ENCODE measurements at regions not wholly inside any gene's neighbourhood (a gene's known extent, or its start where the extent isn't known, plus 50 kb on each side); places are given as distances from the start of the nearest gene placed in this dataset.

DNA sequence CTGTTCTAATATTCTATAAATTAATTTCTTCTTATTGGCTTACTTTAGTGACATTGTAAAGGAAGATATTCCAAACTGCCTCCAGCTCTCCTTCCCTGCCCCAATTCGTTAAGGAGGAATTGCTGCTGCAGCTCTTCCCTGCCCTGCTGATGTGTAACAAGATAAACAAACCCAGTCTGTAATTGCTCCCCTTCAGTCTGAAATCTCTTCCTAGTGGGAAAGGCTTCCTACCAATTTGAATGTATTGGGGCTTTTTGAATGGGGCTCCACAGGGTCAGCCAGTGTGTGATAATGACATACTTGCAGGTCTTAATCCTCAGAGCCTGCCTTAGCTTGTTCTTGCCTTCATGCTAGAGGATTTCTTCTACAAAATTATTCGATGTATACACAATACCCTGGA lies 849.9 kb upstream of the GHITM start:
- Mint-ChIP-seq H3K36me3 (ENCODE audit: insufficient read depth) (no peaks in the 10 kb centered on the region), H3K27me3 (no peaks in the 10 kb centered on the region), H3K4me3 (no peak overlapping the region), H3K27ac (no peak overlapping the region), H3K9me3 (peaks cover 5 to 7% of the 10 kb centered on the region in 2 donors), H3K4me1 (ENCODE audit: low read depth in 2 of 2) (no peaks in the 10 kb centered on the region)
- no peak for DNase-seq
- ATAC-seq (replicated peaks) = no peak

DNA sequence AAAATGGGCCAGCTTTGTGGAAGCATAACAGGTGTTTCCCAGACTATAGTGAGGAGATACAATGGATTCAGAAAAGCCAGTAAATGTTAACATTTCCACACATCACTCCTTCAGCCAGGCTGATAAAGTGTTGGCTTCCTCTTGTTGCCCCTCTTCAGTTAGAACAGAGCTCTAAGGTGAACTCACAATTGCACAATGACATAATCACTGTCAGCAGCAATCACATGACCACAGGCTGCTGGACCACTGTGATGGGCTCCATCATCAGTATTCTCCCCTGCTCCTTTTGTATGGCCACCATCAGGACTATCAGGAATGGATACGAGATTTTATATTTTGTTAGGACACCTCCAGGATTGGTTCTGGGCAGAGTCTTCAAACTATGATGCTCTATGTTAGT lies 849.4 kb upstream of the GHITM start:
- H3K27me3 Mint-ChIP-seq = no peaks in the 10 kb centered on the region
- no peak for ATAC-seq (replicated peaks)
- H3K36me3 Mint-ChIP-seq (ENCODE audit: insufficient read depth) = no peaks in the 10 kb centered on the region
- H3K4me3 Mint-ChIP-seq = no peak overlapping the region
- no peak overlapping the region for H3K27ac Mint-ChIP-seq
- H3K9me3 Mint-ChIP-seq = peaks cover 6 to 7% of the 10 kb centered on the region in 2 donors
- H3K4me1 Mint-ChIP-seq (ENCODE audit: low read depth in 2 of 2) = no peaks in the 10 kb centered on the region
- DNase-seq = no peak

DNA sequence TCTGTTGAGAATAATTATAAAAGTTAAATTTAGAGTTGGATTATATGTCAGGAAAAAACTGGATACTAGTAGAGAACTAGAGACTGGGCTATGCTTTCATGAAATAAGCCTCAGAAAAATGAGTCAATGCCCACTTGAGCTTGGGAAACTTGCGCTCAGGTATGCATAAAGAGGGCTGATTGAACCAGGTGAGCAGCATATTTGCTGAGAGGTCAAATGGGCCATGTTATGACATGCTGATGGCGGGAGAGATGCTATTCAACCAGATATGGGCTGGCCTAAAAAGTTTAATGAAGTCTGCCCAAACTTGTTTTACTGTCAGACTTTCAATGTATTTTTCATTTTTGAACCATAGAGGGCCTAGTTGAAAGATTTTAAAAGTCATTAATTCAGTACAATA lies 837.6 kb upstream of the GHITM start:
- DNase-seq (no peak), ATAC-seq (replicated peaks) (no peak)
- H3K4me3 Mint-ChIP-seq = no peak overlapping the region
- H3K9me3 Mint-ChIP-seq = peaks cover 0 to 6% of the 10 kb centered on the region in 2 donors
- no peaks in the 10 kb centered on the region for H3K27me3 Mint-ChIP-seq
- H3K36me3 Mint-ChIP-seq (ENCODE audit: insufficient read depth) = no peaks in the 10 kb centered on the region
- no peak overlapping the region for H3K27ac Mint-ChIP-seq
- no peaks in the 10 kb centered on the region for H3K4me1 Mint-ChIP-seq (ENCODE audit: low read depth in 2 of 2)

DNA sequence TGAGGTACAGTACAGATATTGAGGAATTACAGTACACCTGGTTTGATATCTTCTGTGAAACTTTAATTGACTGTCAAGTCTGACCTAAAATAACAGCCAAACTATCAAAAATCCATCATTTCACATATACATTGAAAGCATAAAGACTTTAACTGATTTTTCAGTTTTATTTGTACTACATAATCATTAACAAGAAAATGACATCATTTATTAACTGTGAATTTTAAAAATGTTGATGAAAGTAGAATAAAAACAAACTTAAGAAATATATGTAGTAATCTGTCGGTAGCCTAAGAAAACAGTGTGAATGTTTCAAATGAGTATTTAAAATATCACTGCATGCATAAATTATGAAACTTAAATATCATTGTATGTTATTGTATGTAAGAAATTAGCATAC lies 836.7 kb upstream of the GHITM start:
- DNase-seq (no peak), ATAC-seq (replicated peaks) (no peak)
- Mint-ChIP-seq H3K27me3 (no peaks in the 10 kb centered on the region), H3K4me1 (ENCODE audit: low read depth in 2 of 2) (no peaks in the 10 kb centered on the region), H3K9me3 (peaks cover 0 to 6% of the 10 kb centered on the region in 2 donors), H3K36me3 (ENCODE audit: insufficient read depth) (no peaks in the 10 kb centered on the region), H3K27ac (no peak overlapping the region), H3K4me3 (no peak overlapping the region)

DNA sequence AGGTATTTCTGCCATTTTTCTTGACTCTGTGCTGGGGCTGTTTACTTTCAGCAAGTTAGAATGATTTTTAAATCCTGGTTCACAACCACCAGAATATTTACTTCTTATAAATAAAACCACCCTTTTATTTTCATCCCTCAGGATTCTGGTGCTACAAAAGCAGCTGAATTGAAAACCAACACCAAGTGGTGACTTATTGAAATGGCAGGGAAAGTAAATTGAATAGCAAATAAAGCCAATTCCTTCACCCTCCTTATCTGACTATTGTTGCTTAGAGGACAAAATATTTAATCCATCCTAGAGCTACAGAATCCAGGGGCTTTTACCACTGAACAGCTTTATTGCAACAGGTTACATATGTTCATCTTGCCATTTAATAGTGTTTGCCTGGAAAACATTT lies 828.6 kb upstream of the GHITM start:
- H3K9me3 Mint-ChIP-seq = peaks cover 11 to 16% of the 10 kb centered on the region in 2 donors
- H3K4me1 Mint-ChIP-seq (ENCODE audit: low read depth in 2 of 2) = no peaks in the 10 kb centered on the region
- no peaks in the 10 kb centered on the region for H3K27me3 Mint-ChIP-seq
- H3K4me3 Mint-ChIP-seq = no peak overlapping the region
- H3K36me3 Mint-ChIP-seq (ENCODE audit: insufficient read depth) = no peaks in the 10 kb centered on the region
- ATAC-seq (replicated peaks) (no peak), DNase-seq (no peak)
- no peak overlapping the region for H3K27ac Mint-ChIP-seq

DNA sequence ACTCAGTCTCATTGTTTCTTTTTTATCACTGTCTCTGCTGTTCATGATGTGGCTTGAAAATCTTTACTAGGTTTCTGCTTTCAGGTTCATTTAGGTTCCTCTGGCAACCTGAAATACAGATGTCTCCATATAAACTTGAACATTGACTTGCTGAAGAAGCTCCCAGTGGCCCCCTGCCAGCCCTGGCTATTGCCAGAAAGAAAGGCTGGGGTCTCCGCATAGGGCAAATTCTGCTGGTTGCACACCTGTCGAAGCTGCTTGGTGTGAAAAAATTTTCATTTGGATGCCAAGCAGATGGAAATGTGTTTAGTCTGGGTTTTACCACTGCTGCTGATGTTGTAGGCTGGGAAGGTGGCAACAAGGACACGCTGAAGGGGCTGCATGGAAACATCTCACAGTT lies 826.7 kb upstream of the GHITM start:
- no peak overlapping the region for H3K4me3 Mint-ChIP-seq
- no peaks in the 10 kb centered on the region for H3K27me3 Mint-ChIP-seq
- ATAC-seq (replicated peaks) = no peak
- no peak for DNase-seq
- H3K9me3 Mint-ChIP-seq = peaks cover 11 to 17% of the 10 kb centered on the region in 2 donors
- no peaks in the 10 kb centered on the region for H3K4me1 Mint-ChIP-seq (ENCODE audit: low read depth in 2 of 2)
- H3K36me3 Mint-ChIP-seq (ENCODE audit: insufficient read depth) = no peaks in the 10 kb centered on the region
- no peak overlapping the region for H3K27ac Mint-ChIP-seq

DNA sequence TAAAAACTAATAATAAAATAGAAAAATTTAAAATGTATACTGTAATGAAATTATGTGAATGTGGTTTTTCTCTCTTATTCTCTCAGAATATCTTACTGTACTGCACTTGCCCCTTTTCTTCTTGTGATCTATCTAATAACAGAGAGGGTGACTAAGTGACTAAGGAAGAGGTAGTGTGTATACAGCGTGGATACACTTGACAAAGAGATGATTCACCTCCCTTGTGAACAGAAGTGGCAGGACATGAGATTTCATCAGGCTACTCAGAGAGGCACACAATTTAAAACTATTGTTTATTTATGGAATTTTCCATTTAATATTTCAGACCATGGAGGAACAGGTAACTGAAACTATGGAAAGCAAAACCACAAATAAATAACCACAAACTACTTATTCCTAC lies 806.6 kb upstream of the GHITM start:
- Mint-ChIP-seq H3K4me3 (no peak overlapping the region), H3K4me1 (ENCODE audit: low read depth in 2 of 2) (no peaks in the 10 kb centered on the region), H3K36me3 (ENCODE audit: insufficient read depth) (no peaks in the 10 kb centered on the region), H3K27ac (no peak overlapping the region), H3K9me3 (peaks cover 6 to 7% of the 10 kb centered on the region in 2 donors), H3K27me3 (no peaks in the 10 kb centered on the region)
- DNase-seq = no peak
- ATAC-seq (replicated peaks) = no peak

DNA sequence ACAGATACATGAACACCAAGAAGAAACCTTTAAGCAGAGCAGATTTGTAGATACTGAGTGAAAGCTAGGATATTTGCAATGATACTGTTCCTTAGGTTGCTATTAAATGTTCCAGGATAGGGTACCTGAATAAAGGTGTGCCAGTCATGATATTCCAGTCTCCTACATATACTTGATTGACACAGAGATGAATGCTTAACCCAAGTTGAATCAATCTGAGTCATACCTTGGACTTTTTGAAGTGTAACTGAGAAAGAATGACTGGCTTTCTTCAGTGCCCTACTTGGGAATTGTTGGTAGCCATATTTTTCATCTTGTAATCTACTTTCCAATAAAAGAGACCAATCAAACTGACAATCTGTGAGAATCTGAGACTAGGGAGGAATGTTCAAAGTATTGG lies 805.7 kb upstream of the GHITM start:
- Mint-ChIP-seq H3K27ac (no peak overlapping the region), H3K4me1 (ENCODE audit: low read depth in 2 of 2) (no peaks in the 10 kb centered on the region)
- no peak for ATAC-seq (replicated peaks)

DNA sequence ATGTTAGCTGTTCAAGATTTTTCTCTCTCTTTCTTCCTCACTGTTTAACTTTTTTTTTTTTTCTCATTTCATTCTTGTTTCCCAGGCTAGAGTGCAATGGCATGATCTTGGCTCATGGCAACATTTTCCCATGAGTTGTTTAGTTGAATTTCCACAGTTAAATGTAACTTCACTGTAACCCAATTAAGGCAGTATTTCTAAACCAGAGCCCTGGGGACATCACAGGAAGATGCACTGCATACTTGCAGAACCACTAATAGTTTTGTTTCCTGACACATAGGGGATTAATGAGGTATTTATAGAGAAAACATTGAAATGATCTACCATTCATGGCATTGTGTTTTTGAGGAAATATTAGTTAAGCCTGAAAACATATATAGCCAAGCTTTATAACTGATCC lies 795.6 kb upstream of the GHITM start:
- ATAC-seq (replicated peaks) (no peak), DNase-seq (no peak)
- H3K9me3 Mint-ChIP-seq = peaks cover 3 to 11% of the 10 kb centered on the region in 2 donors
- H3K27me3 Mint-ChIP-seq = no peaks in the 10 kb centered on the region
- no peak overlapping the region for H3K27ac Mint-ChIP-seq
- H3K36me3 Mint-ChIP-seq (ENCODE audit: insufficient read depth) = peaks cover 2% of the 10 kb centered on the region
- H3K4me1 Mint-ChIP-seq (ENCODE audit: low read depth in 2 of 2) = no peaks in the 10 kb centered on the region
- no peak overlapping the region for H3K4me3 Mint-ChIP-seq

More for the DNA sequence above, 805.7 kb upstream of the GHITM start:
- Mint-ChIP-seq H3K4me3 (no peak overlapping the region), H3K36me3 (ENCODE audit: insufficient read depth) (no peaks in the 10 kb centered on the region), H3K9me3 (peaks cover 6 to 7% of the 10 kb centered on the region in 2 donors), H3K27me3 (no peaks in the 10 kb centered on the region)
- no peak for DNase-seq

DNA sequence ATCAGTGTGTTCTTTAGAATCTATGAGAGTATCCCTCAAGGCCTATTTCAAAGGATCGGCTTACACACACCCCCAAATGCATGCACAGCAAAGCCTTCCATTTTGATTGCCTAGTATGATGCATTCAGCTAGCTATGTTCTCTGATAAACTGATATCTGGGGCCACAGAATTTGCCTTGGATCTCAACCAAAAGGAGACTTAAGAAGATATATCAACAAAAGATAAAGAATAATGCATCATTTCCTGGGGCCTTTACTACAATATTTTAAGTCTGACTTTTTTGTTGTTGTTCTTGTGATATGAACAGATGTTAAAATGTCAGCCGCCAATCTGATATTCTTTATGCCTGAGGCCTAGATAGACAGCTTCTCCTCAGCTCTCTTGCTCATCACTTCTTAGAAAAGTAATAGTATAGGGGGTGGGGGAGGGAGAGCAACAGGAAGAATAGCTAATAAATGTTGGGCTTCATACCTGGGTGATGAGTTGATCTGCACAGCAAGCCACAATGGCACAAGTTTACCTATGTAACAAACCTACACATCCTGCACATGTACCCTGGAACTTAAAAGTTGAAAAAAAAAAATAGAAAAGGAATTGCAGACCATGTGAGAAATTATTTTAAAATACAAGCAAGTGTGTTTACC lies 792.9 kb upstream of the GHITM start:
- no peak for ATAC-seq (replicated peaks)
- no peaks in the 10 kb centered on the region for H3K4me1 Mint-ChIP-seq (ENCODE audit: low read depth in 2 of 2)
- DNase-seq = no peak
- H3K4me3 Mint-ChIP-seq = no peak overlapping the region
- peaks cover 2% of the 10 kb centered on the region for H3K36me3 Mint-ChIP-seq (ENCODE audit: insufficient read depth)
- no peak overlapping the region for H3K27ac Mint-ChIP-seq
- peaks cover under 1 to 7% of the 10 kb centered on the region in 2 donors for H3K9me3 Mint-ChIP-seq
- H3K27me3 Mint-ChIP-seq = no peaks in the 10 kb centered on the region

DNA sequence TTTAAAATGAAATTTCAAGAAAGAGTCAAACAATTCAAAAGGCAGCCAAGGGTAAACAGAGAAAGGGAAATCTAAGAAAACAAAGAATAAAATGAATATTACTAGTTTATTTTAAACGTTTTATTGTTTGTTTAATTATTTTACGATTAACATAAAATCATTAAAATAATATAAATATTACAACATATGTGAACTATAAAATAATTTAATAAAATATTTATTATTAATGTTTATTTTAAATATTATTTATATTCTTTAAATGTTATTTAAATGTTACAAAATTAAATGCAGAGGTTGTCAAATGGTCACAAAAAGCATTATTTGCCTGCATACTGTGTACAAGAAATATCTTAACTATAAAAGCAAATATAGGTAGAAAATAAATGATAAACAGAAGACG lies 786.7 kb upstream of the GHITM start:
- Mint-ChIP-seq H3K36me3 (ENCODE audit: insufficient read depth) (no peaks in the 10 kb centered on the region), H3K9me3 (peaks cover 8 to 20% of the 10 kb centered on the region in 2 donors), H3K4me3 (no peak overlapping the region), H3K4me1 (ENCODE audit: low read depth in 2 of 2) (no peaks in the 10 kb centered on the region), H3K27ac (no peak overlapping the region), H3K27me3 (no peaks in the 10 kb centered on the region)
- ATAC-seq (replicated peaks) = no peak
- no peak for DNase-seq

DNA sequence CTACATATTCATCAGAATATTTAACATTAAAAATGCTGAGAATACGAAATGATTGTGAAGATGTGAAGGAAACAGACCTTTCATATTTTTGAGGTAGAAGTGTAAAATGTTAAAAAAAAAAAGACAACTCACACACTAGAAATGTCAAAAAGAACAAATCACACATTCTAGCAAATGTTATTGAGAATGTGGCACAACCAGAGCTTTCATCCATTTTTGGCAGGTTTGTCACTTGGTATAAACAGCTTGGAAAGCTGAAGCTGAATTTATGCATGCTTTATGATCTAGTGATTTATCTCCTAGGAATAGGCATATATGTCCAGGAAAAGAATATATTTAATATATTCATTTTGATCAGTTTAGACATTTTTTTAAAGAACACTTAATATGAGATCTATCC lies 784.9 kb upstream of the GHITM start:
- Mint-ChIP-seq H3K36me3 (ENCODE audit: insufficient read depth) (no peaks in the 10 kb centered on the region), H3K4me3 (no peak overlapping the region), H3K27me3 (no peaks in the 10 kb centered on the region), H3K9me3 (peaks cover 8 to 25% of the 10 kb centered on the region in 2 donors), H3K27ac (no peak overlapping the region), H3K4me1 (ENCODE audit: low read depth in 2 of 2) (no peaks in the 10 kb centered on the region)
- DNase-seq = no peak
- no peak for ATAC-seq (replicated peaks)

DNA sequence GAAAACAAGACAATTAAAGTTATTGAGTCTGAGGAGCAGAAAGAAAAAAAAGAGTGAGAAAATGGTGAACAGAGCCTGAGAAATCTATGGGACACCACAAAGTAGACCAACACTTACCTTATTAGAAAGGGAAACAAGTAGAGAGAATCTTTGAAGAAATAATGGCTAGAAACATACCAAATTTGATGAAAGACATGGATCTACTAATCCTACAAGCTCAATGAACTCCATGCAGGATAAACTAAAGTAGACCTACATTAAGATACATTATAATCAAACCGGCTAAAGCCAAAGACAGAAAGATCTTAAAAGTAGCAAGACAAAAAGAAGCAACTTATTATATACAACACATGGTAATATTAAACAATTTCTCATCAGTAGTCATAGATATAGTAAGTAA lies 782.3 kb upstream of the GHITM start:
- DNase-seq (no peak), ATAC-seq (replicated peaks) (no peak)
- no peaks in the 10 kb centered on the region for H3K36me3 Mint-ChIP-seq (ENCODE audit: insufficient read depth)
- H3K4me1 Mint-ChIP-seq (ENCODE audit: low read depth in 2 of 2) = no peaks in the 10 kb centered on the region
- no peaks in the 10 kb centered on the region for H3K27me3 Mint-ChIP-seq
- no peak overlapping the region for H3K27ac Mint-ChIP-seq
- peaks cover 12 to 23% of the 10 kb centered on the region in 2 donors for H3K9me3 Mint-ChIP-seq
- H3K4me3 Mint-ChIP-seq = no peak overlapping the region

DNA sequence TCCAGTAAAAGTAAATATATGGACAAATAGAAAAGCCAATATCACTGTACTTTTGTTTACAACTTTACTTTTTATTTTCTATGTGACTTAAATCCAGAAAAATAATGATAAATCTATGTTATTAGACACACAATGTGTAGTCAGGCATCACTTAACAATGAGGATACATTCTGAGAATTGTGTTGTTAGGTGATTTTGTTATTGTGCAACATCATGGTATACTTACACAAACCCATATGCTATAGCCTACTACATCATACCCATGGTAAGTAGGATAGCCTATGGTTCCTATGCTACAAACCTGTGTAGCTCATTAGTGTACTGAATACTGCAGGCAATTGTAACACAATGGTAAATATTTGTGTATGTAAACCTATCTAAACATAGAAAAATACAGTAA lies 781.7 kb upstream of the GHITM start:
- Mint-ChIP-seq H3K27ac (no peak overlapping the region), H3K4me3 (no peak overlapping the region), H3K9me3 (peaks cover 14 to 24% of the 10 kb centered on the region in 2 donors), H3K36me3 (ENCODE audit: insufficient read depth) (no peaks in the 10 kb centered on the region), H3K27me3 (no peaks in the 10 kb centered on the region), H3K4me1 (ENCODE audit: low read depth in 2 of 2) (no peaks in the 10 kb centered on the region)
- ATAC-seq (replicated peaks) = no peak
- no peak for DNase-seq

DNA sequence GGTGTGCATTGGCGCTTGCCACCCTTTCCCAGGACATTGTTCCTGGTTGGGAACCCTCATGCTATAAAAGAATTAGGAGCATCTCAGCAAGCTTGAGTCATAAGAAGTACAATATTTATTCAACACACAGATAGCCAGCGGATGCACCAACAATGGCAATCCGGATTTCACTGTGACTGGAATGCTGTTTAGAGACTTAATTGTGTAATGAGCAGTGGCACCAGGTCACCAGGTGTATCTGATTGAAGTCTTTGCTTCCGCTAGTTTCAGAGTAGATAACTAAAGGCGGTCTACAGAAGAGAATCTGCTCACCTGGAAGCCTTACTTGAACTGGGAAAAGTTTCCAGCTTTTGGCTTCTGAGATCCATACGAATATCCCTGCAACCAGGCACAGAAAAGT lies 772.3 kb upstream of the GHITM start:
- no peaks in the 10 kb centered on the region for H3K4me1 Mint-ChIP-seq (ENCODE audit: low read depth in 2 of 2)
- H3K27me3 Mint-ChIP-seq = no peaks in the 10 kb centered on the region
- DNase-seq = no peak
- H3K36me3 Mint-ChIP-seq (ENCODE audit: insufficient read depth) = no peaks in the 10 kb centered on the region
- no peak for ATAC-seq (replicated peaks)
- no peak overlapping the region for H3K4me3 Mint-ChIP-seq
- H3K9me3 Mint-ChIP-seq = peaks cover 2 to 9% of the 10 kb centered on the region in 2 donors
- H3K27ac Mint-ChIP-seq = no peak overlapping the region
